ENCODE measurements at regions not wholly inside any gene's neighbourhood (a gene's known extent, or its start where the extent isn't known, plus 50 kb on each side); places are given as distances from the start of the nearest gene placed in this dataset.

GRCh38 chr13:26920614-26921355 is 160.2 kb upstream of the GPR12 start:
- Histone ChIP-seq H3K27ac (ENCODE audit: low read depth, low read length) (no peak overlapping the region), H3K4me2 (ENCODE audit: low read length) (no peak overlapping the region), H4K20me1 (ENCODE audit: control insufficient read depth, insufficient read depth, low read depth, low read length) (no peaks in the 10 kb centered on the region), H3K36me3 (ENCODE audit: control insufficient read depth, low read length) (no peaks in the 10 kb centered on the region), H3K4me1 (ENCODE audit: control insufficient read depth, low read length) (peaks cover 14% of the 10 kb centered on the region), H3K27me3 (ENCODE audit: control insufficient read depth, low read length) (peaks cover 8% of the 10 kb centered on the region; the same call in 1 of the 2 replicates), H3K9me3 (ENCODE audit: control insufficient read depth, insufficient read depth, low read length) (no peaks in the 10 kb centered on the region), H3K79me2 (ENCODE audit: control insufficient read depth, low read length) (no peaks in the 10 kb centered on the region), H3K9me2 (replicated peaks; ENCODE audit: control insufficient read depth, low read length) (no peaks in the 10 kb centered on the region), H3K4me3 (ENCODE audit: low read length) (no peak overlapping the region), H3F3A (ENCODE audit: control insufficient read depth, insufficient read depth) (no peaks in the 10 kb centered on the region)
- no peak for TF ChIP-seq EZH2phosphoT487 (IDR thresholded peaks at IDR 0.05; ENCODE audit: borderline replicate concordance, low read length)
- no peak for TF ChIP-seq CTCF (IDR thresholded peaks at IDR 0.05; ENCODE audit: low read depth, low read length, poor library complexity, severe bottlenecking)

- TF ChIP-seq CTCF (IDR thresholded peaks at IDR 0.05; ENCODE audit: low read depth, low read length, poor library complexity, severe bottlenecking) (no peak), EZH2phosphoT487 (IDR thresholded peaks at IDR 0.05; ENCODE audit: borderline replicate concordance, low read length) (no peak)
- Histone ChIP-seq H4K20me1 (ENCODE audit: control insufficient read depth, insufficient read depth, low read depth, low read length) (no peaks in the 10 kb centered on the region), H3F3A (ENCODE audit: control insufficient read depth, insufficient read depth) (no peaks in the 10 kb centered on the region), H3K27me3 (ENCODE audit: control insufficient read depth, low read length) (peaks cover 10% of the 10 kb centered on the region; the same call in 1 of the 2 replicates), H3K9me2 (replicated peaks; ENCODE audit: control insufficient read depth, low read length) (no peaks in the 10 kb centered on the region), H3K4me2 (ENCODE audit: low read length) (no peak overlapping the region), H3K27ac (ENCODE audit: low read depth, low read length) (no peak overlapping the region), H3K4me3 (ENCODE audit: low read length) (no peak overlapping the region), H3K4me1 (ENCODE audit: control insufficient read depth, low read length) (peaks cover 14% of the 10 kb centered on the region), H3K36me3 (ENCODE audit: control insufficient read depth, low read length) (no peaks in the 10 kb centered on the region), H3K9me3 (ENCODE audit: control insufficient read depth, insufficient read depth, low read length) (no peaks in the 10 kb centered on the region), H3K79me2 (ENCODE audit: control insufficient read depth, low read length) (no peaks in the 10 kb centered on the region)
Observed at GRCh38 chr13:26919732-26920131, 159.1 kb upstream of the GPR12 start.

- no peak overlapping the region for H3K4me3 ChIP-seq (ENCODE audit: low read length)
- no peaks in the 10 kb centered on the region for H4K20me1 ChIP-seq (ENCODE audit: control insufficient read depth, insufficient read depth, low read depth, low read length)
- H3K36me3 ChIP-seq (ENCODE audit: control insufficient read depth, low read length) = no peaks in the 10 kb centered on the region
- no peaks in the 10 kb centered on the region for H3K9me3 ChIP-seq (ENCODE audit: control insufficient read depth, insufficient read depth, low read length)
- H3K9me2 ChIP-seq (replicated peaks; ENCODE audit: control insufficient read depth, low read length) = no peaks in the 10 kb centered on the region
- no peaks in the 10 kb centered on the region for H3K79me2 ChIP-seq (ENCODE audit: control insufficient read depth, low read length)
- H3K27ac ChIP-seq (ENCODE audit: low read depth, low read length) = no peak overlapping the region
- H3K4me1 ChIP-seq (ENCODE audit: control insufficient read depth, low read length) = peaks cover 14% of the 10 kb centered on the region
- H3K4me2 ChIP-seq (ENCODE audit: low read length) = no peak overlapping the region
- TF ChIP-seq EZH2phosphoT487 (IDR thresholded peaks at IDR 0.05; ENCODE audit: borderline replicate concordance, low read length) (no peak), CTCF (IDR thresholded peaks at IDR 0.05; ENCODE audit: low read depth, low read length, poor library complexity, severe bottlenecking) (no peak)
- peaks cover 10% of the 10 kb centered on the region; the same call in 1 of the 2 replicates for H3K27me3 ChIP-seq (ENCODE audit: control insufficient read depth, low read length)
- H3F3A ChIP-seq (ENCODE audit: control insufficient read depth, insufficient read depth) = no peaks in the 10 kb centered on the region
Observed at GRCh38 chr13:26919311-26919710, 158.7 kb upstream of the GPR12 start.

Measured in DOHH2 (cell line).